ENCODE measurements at regions not wholly inside any gene's neighbourhood (a gene's known extent, or its start where the extent isn't known, plus 50 kb on each side); places are given as distances from the start of the nearest gene placed in this dataset.

DNA sequence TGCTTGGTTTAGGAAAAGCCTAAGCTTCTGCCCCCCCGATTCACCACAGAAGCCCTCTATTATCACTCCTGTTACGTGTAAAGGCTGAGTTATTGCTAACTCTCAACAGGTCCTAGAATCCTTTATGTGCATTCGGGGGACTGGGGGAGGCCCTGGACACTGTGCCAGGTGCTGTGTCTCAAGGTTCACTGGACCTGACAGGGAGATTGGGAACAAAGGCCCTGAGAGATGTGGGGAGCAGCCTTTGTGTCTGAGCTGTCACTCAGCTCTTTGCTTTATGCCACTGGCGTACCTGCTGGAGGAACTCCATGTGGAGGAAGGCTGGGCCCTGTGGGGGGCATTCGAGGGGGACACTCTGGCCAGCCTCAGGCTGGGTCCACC is 65.9 kb downstream of the METRNL start:
- no peak for FAIRE-seq
- TF ChIP-seq, protein P1, sequence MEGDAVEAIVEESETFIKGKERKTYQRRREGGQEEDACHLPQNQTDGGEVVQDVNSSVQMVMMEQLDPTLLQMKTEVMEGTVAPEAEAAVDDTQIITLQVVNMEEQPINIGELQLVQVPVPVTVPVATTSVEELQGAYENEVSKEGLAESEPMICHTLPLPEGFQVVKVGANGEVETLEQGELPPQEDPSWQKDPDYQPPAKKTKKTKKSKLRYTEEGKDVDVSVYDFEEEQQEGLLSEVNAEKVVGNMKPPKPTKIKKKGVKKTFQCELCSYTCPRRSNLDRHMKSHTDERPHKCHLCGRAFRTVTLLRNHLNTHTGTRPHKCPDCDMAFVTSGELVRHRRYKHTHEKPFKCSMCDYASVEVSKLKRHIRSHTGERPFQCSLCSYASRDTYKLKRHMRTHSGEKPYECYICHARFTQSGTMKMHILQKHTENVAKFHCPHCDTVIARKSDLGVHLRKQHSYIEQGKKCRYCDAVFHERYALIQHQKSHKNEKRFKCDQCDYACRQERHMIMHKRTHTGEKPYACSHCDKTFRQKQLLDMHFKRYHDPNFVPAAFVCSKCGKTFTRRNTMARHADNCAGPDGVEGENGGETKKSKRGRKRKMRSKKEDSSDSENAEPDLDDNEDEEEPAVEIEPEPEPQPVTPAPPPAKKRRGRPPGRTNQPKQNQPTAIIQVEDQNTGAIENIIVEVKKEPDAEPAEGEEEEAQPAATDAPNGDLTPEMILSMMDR (IDR thresholded peaks at IDR 0.05 in 2 of 3, conservative IDR thresholded peaks at IDR 0.05 in 1 of 3; ENCODE audit: control insufficient read depth in 2 of 3, extremely low read depth in 1 of 3, insufficient read depth in 1 of 3, low read depth in 3 of 3, low read length in 3 of 3): no peak
- TF ChIP-seq YY1 (IDR thresholded peaks at IDR 0.05; ENCODE audit: low read depth, low read length): no peak
- TF ChIP-seq, protein P2, sequence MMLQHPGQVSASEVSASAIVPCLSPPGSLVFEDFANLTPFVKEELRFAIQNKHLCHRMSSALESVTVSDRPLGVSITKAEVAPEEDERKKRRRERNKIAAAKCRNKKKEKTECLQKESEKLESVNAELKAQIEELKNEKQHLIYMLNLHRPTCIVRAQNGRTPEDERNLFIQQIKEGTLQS (IDR thresholded peaks at IDR 0.05; ENCODE audit: borderline replicate concordance, extremely low read depth, low read depth, low read length): no peak
- TF ChIP-seq ZNF622 (IDR thresholded peaks at IDR 0.05): no peak
- TF ChIP-seq TCF12 (IDR thresholded peaks at IDR 0.05; ENCODE audit: low read depth, low read length): no peak
- TF ChIP-seq, protein P3, sequence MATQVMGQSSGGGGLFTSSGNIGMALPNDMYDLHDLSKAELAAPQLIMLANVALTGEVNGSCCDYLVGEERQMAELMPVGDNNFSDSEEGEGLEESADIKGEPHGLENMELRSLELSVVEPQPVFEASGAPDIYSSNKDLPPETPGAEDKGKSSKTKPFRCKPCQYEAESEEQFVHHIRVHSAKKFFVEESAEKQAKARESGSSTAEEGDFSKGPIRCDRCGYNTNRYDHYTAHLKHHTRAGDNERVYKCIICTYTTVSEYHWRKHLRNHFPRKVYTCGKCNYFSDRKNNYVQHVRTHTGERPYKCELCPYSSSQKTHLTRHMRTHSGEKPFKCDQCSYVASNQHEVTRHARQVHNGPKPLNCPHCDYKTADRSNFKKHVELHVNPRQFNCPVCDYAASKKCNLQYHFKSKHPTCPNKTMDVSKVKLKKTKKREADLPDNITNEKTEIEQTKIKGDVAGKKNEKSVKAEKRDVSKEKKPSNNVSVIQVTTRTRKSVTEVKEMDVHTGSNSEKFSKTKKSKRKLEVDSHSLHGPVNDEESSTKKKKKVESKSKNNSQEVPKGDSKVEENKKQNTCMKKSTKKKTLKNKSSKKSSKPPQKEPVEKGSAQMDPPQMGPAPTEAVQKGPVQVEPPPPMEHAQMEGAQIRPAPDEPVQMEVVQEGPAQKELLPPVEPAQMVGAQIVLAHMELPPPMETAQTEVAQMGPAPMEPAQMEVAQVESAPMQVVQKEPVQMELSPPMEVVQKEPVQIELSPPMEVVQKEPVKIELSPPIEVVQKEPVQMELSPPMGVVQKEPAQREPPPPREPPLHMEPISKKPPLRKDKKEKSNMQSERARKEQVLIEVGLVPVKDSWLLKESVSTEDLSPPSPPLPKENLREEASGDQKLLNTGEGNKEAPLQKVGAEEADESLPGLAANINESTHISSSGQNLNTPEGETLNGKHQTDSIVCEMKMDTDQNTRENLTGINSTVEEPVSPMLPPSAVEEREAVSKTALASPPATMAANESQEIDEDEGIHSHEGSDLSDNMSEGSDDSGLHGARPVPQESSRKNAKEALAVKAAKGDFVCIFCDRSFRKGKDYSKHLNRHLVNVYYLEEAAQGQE (IDR thresholded peaks at IDR 0.05; ENCODE audit: low read depth, low read length): no peak
- TF ChIP-seq EZH2 (IDR thresholded peaks at IDR 0.05; ENCODE audit: borderline replicate concordance, control insufficient read depth, low read depth, low read length): no peak
- no peak for TF ChIP-seq CEBPB (IDR thresholded peaks at IDR 0.05; ENCODE audit: borderline replicate concordance in 1 of 2, low read depth in 2 of 2, low read length in 2 of 2)
- TF ChIP-seq, protein P4, sequence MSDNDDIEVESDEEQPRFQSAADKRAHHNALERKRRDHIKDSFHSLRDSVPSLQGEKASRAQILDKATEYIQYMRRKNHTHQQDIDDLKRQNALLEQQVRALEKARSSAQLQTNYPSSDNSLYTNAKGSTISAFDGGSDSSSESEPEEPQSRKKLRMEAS (IDR thresholded peaks at IDR 0.05; ENCODE audit: low read depth, low read length): no peak
- TF ChIP-seq HDAC6 (IDR thresholded peaks at IDR 0.05; ENCODE audit: unreplicated experiment): no peak
- TF ChIP-seq, protein P5, sequence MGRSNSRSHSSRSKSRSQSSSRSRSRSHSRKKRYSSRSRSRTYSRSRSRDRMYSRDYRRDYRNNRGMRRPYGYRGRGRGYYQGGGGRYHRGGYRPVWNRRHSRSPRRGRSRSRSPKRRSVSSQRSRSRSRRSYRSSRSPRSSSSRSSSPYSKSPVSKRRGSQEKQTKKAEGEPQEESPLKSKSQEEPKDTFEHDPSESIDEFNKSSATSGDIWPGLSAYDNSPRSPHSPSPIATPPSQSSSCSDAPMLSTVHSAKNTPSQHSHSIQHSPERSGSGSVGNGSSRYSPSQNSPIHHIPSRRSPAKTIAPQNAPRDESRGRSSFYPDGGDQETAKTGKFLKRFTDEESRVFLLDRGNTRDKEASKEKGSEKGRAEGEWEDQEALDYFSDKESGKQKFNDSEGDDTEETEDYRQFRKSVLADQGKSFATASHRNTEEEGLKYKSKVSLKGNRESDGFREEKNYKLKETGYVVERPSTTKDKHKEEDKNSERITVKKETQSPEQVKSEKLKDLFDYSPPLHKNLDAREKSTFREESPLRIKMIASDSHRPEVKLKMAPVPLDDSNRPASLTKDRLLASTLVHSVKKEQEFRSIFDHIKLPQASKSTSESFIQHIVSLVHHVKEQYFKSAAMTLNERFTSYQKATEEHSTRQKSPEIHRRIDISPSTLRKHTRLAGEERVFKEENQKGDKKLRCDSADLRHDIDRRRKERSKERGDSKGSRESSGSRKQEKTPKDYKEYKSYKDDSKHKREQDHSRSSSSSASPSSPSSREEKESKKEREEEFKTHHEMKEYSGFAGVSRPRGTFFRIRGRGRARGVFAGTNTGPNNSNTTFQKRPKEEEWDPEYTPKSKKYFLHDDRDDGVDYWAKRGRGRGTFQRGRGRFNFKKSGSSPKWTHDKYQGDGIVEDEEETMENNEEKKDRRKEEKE (IDR thresholded peaks at IDR 0.05): no peak
- TF ChIP-seq ZNF384 (IDR thresholded peaks at IDR 0.05; ENCODE audit: borderline replicate concordance, low read depth, low read length): no peak
- no peak for TF ChIP-seq NRF1 (conservative IDR thresholded peaks at IDR 0.05; ENCODE audit: low read depth, low read length)
- TF ChIP-seq HCFC1 (IDR thresholded peaks at IDR 0.05; ENCODE audit: low read length): no peak

More for the DNA sequence above, 65.9 kb downstream of the METRNL start:
- Histone ChIP-seq H3K4me3 (no peak overlapping the region), H3K9me3 (replicated peaks; ENCODE audit: control insufficient read depth, insufficient read depth, low read length) (no peaks in the 10 kb centered on the region; the same call in 1 of the 3 replicates), H3K27ac (ENCODE audit: control insufficient read depth, insufficient read depth) (no peak overlapping the region), H3K4me2 (ENCODE audit: control insufficient read depth, insufficient read depth) (no peak overlapping the region), H3K79me2 (ENCODE audit: control insufficient read depth, insufficient read depth, low read length) (no peaks in the 10 kb centered on the region), H3K27me3 (replicated peaks in 1 of 2; ENCODE audit: control insufficient read depth in 2 of 2, insufficient read depth in 2 of 2, low read length in 1 of 2) (peaks cover 0 to 2% of the 10 kb centered on the region in 2 experiments; a peak in 3 of 4 replicates), H3K9ac (ENCODE audit: control insufficient read depth, insufficient read depth, low read length) (no peak overlapping the region), H4K20me1 (ENCODE audit: control insufficient read depth, insufficient read depth) (no peaks in the 10 kb centered on the region), H2AFZ (ENCODE audit: control insufficient read depth, low read depth, low read length) (no peak overlapping the region), H3K4me1 (ENCODE audit: control insufficient read depth, insufficient read depth, low read length) (no peaks in the 10 kb centered on the region), H3K36me3 (ENCODE audit: control insufficient read depth in 2 of 2, insufficient read depth in 2 of 2, low read length in 1 of 2) (no peaks in the 10 kb centered on the region)
- SMC1A ChIA-PET (ENCODE audit: uncharacterized antibody, unreplicated experiment): interaction anchor here (0.7 kb wide), 1 partner anchor 165 kb away, joined by 3 read pairs; no protein-coding TSS in a partner anchor
- 11% methylated on average over 5 of the region's 5 CpGs for WGBS (ENCODE audit: insufficient coverage, insufficient replicate concordance, low lambda C conversion rate, missing lambda C conversion rate)
- ATAC-seq (no peak), DNase-seq (ENCODE audit: low read depth, low spot score) (no peak)
- in situ Hi-C loops (cut with MboI): no loop called here
- intact Hi-C loops (cut with micrococcal nuclease; ENCODE audit: unreplicated experiment): no loop called here
- no TSS peak for BruUV-seq (replicated peaks)
- RAD21 ChIA-PET (ENCODE audit: unreplicated experiment): no interaction called here
- CTCF ChIA-PET: no interaction called here
- POLR2A ChIA-PET: no interaction called here

Data from GM12878 (cell line).